ENCODE measurements at regions not wholly inside any gene's neighbourhood (a gene's known extent, or its start where the extent isn't known, plus 50 kb on each side); places are given as distances from the start of the nearest gene placed in this dataset.

- no peak for DNase-seq (ENCODE audit: extremely low read depth, insufficient read length)
- Histone ChIP-seq H3K27me3 (replicated peaks; ENCODE audit: control insufficient read depth, insufficient read depth, low read length) (no peaks in the 10 kb centered on the region), H3K36me3 (ENCODE audit: control insufficient read depth, insufficient read depth, low read length) (no peaks in the 10 kb centered on the region), H3K4me3 (replicated peaks; ENCODE audit: low read depth, low read length) (no peak overlapping the region)
- TF ChIP-seq CTCF (IDR thresholded peaks at IDR 0.05; ENCODE audit: insufficient read depth, low read length, poor library complexity, severe bottlenecking) = no peak
These were observed 181.6 kb upstream of the MGMT start for GRCh38 chr10:129285459-129285858.

GRCh38 chr10:129288999-129289584, 177.9 kb upstream of the MGMT start:
- no peaks in the 10 kb centered on the region for H3K36me3 ChIP-seq (ENCODE audit: control insufficient read depth, insufficient read depth, low read length)
- TF ChIP-seq CTCF (IDR thresholded peaks at IDR 0.05; ENCODE audit: insufficient read depth, low read length, poor library complexity, severe bottlenecking) = no peak
- H3K27me3 ChIP-seq (replicated peaks; ENCODE audit: control insufficient read depth, insufficient read depth, low read length) = no peaks in the 10 kb centered on the region
- DNase-seq (ENCODE audit: extremely low read depth, insufficient read length) = no peak
- no peak overlapping the region for H3K4me3 ChIP-seq (replicated peaks; ENCODE audit: low read depth, low read length)

- DNase-seq (ENCODE audit: extremely low read depth, insufficient read length) = no peak
- no peak overlapping the region for H3K4me3 ChIP-seq (replicated peaks; ENCODE audit: low read depth, low read length)
These were observed 172.9 kb upstream of the MGMT start for GRCh38 chr10:129293991-129294700.

GRCh38 chr10:129294944-129295343, 172.1 kb upstream of the MGMT start:
- Histone ChIP-seq H3K27me3 (replicated peaks; ENCODE audit: control insufficient read depth, insufficient read depth, low read length) (no peaks in the 10 kb centered on the region), H3K36me3 (ENCODE audit: control insufficient read depth, insufficient read depth, low read length) (no peaks in the 10 kb centered on the region), H3K4me3 (replicated peaks; ENCODE audit: low read depth, low read length) (no peak overlapping the region)
- TF ChIP-seq CTCF (IDR thresholded peaks at IDR 0.05; ENCODE audit: insufficient read depth, low read length, poor library complexity, severe bottlenecking) = no peak
- DNase-seq (ENCODE audit: extremely low read depth, insufficient read length) = no peak

More at GRCh38 chr10:129293991-129294700, 172.9 kb upstream of the MGMT start:
- Histone ChIP-seq H3K27me3 (replicated peaks; ENCODE audit: control insufficient read depth, insufficient read depth, low read length) (no peaks in the 10 kb centered on the region), H3K36me3 (ENCODE audit: control insufficient read depth, insufficient read depth, low read length) (no peaks in the 10 kb centered on the region)
- TF ChIP-seq CTCF (IDR thresholded peaks at IDR 0.05; ENCODE audit: insufficient read depth, low read length, poor library complexity, severe bottlenecking) = no peak

GRCh38 chr10:129305046-129305445, 162.0 kb upstream of the MGMT start:
- H3K36me3 ChIP-seq (ENCODE audit: control insufficient read depth, insufficient read depth, low read length) = no peaks in the 10 kb centered on the region
- no peak for DNase-seq (ENCODE audit: extremely low read depth, insufficient read length)
- no peaks in the 10 kb centered on the region for H3K27me3 ChIP-seq (replicated peaks; ENCODE audit: control insufficient read depth, insufficient read depth, low read length)
- no peak overlapping the region for H3K4me3 ChIP-seq (replicated peaks; ENCODE audit: low read depth, low read length)
- no peak for TF ChIP-seq CTCF (IDR thresholded peaks at IDR 0.05; ENCODE audit: insufficient read depth, low read length, poor library complexity, severe bottlenecking)

All from GM06990 (cell line).